ENCODE measurements at regions not wholly inside any gene's neighbourhood (a gene's known extent, or its start where the extent isn't known, plus 50 kb on each side); places are given as distances from the start of the nearest gene placed in this dataset.
"Not testable (repeated sequence)": the region's sequence is repeated elsewhere in the genome, so short reads cannot be mapped to it uniquely, and the experiment has no call there.

DNA sequence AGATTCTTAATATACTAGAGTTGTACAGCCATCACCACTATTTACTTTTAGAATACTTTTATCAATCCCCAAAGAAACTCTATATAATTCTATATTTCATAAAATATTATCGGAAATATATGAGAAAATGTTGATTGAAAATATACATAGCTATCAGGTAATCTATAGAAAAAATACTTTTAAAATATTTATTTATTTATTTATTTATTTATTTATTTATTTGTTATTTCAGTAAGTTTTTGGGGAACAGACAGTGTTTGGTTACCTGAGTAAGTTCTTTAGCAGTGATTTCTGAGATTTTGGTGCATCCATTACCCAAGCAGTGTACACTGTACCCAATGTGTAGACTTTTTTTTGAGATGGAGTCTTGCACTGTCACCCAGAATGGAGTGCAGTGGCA lies 206.6 kb upstream of the DAAM1 start:
- H3K9me3 Mint-ChIP-seq: peaks cover 2% of the 10 kb centered on the region
- no peak overlapping the region for H3K4me3 Mint-ChIP-seq
- H3K4me1 Mint-ChIP-seq: no peaks in the 10 kb centered on the region
- H3K36me3 Mint-ChIP-seq: no peaks in the 10 kb centered on the region
- ATAC-seq: no peak
- H3K27me3 Mint-ChIP-seq: peaks cover 8% of the 10 kb centered on the region
- H3K27ac Mint-ChIP-seq: no peak overlapping the region

DNA sequence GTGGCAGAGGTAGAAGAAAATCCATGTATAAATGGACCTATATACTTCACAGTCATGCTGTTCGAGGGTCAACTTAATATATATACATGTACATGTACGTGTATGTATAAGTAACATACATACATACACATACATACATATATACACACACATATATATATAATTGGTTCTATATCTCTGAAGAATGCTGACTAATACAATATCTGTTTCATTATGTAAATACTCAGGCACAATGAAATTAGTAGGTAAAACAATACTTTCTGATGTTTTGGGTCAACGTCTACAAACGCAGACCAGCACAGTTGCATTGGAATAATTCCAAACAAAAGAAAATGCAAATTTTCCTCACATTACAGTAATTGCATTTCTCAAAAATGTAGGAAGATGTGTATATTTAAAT lies 202.7 kb upstream of the DAAM1 start:
- ATAC-seq: no peak
- H3K9me3 Mint-ChIP-seq: peaks cover 7% of the 10 kb centered on the region
- H3K4me3 Mint-ChIP-seq: no peak overlapping the region
- H3K27me3 Mint-ChIP-seq: peaks cover 8% of the 10 kb centered on the region
- H3K36me3 Mint-ChIP-seq: no peaks in the 10 kb centered on the region
- H3K4me1 Mint-ChIP-seq: no peaks in the 10 kb centered on the region
- H3K27ac Mint-ChIP-seq: no peak overlapping the region

DNA sequence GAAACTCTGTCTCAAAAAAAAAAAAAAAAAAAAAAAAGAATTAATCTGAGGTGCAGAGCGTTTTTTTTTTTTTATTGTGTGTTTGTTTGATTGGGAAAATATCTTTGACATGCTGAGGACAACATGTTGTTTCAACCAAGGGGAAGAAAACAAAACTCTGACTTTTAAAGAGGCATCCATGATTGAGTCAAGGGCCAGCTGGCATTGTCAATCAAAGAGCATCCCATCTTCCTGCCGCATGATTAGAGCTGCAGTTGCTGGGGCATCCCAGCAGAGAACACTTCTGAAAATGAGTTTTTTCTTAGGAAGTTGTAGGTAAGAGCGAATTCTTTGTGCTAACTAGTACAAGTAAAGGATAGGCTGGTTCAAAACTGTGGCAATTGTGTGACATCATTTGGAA lies 200.9 kb upstream of the DAAM1 start:
- Mint-ChIP-seq H3K9me3 (peaks cover 8% of the 10 kb centered on the region), H3K4me3 (no peak overlapping the region), H3K36me3 (no peaks in the 10 kb centered on the region), H3K27me3 (peaks cover 8% of the 10 kb centered on the region), H3K27ac (no peak overlapping the region), H3K4me1 (no peaks in the 10 kb centered on the region)
- no peak for ATAC-seq

DNA sequence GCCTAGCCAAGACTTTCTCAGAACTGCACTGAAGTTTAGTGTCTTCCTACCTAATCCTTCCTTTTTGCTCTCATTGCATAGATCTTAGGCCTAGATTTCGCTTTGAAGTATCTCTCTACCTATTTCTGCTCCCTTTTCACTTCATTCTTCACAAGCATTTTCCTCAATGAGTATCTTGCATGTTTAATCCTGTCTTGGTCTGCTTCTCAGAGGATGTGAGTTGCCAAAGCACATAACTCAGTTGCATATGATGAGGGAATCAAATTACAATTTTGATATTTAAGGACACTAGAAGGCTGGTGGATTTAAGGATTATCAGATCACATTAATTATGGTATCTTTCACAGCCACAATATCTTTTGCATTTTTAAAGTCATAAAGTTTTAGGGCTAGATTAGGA lies 195.5 kb upstream of the DAAM1 start:
- Mint-ChIP-seq H3K36me3 (no peaks in the 10 kb centered on the region), H3K4me1 (no peaks in the 10 kb centered on the region), H3K4me3 (no peak overlapping the region), H3K9me3 (peaks cover 11% of the 10 kb centered on the region), H3K27me3 (no peaks in the 10 kb centered on the region), H3K27ac (no peak overlapping the region)
- ATAC-seq: no peak

DNA sequence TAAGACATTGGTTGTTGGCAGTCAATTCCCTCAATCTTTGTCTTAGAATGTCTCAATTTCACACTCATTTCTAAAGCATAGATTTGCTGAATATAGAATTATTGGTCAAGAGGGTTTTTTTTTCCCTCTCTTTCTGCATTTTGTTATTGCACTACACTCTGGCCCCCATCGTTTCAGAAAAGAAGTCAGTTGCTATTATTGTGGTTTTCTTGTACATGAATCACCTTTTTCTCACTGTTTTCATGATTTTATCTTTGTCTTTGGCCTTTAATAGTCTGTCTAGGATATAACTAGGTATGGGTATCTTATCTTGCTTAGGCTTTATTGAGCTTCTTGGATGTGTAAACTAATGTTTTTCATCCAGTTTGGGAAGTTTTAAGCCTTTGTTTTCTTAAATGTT lies 194.3 kb upstream of the DAAM1 start:
- peaks cover 8% of the 10 kb centered on the region for H3K9me3 Mint-ChIP-seq
- no peaks in the 10 kb centered on the region for H3K4me1 Mint-ChIP-seq
- no peaks in the 10 kb centered on the region for H3K36me3 Mint-ChIP-seq
- H3K27ac Mint-ChIP-seq: no peak overlapping the region
- no peak for ATAC-seq
- no peaks in the 10 kb centered on the region for H3K27me3 Mint-ChIP-seq
- no peak overlapping the region for H3K4me3 Mint-ChIP-seq

DNA sequence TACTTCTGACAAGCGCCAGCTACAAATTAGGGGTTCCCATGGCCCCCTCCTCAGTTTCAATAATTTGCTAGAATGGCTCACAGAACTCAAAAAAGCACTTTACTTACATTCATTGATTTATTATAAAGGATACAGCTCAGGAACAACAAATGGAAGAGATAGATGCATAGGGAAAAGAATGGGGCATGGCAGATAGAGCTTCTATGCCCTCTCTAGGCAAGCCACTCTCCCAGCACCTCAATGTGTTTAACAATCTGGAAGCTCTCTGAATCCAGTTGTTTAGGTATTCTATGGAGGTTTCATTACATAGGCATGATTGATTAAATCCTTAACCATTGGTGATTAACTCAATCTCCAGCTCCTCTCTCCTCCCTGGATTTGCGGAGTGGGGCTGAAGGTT lies 184.5 kb upstream of the DAAM1 start:
- H3K27me3 Mint-ChIP-seq: peaks cover 41% of the 10 kb centered on the region
- no peaks in the 10 kb centered on the region for H3K36me3 Mint-ChIP-seq
- no peak for ATAC-seq
- no peak overlapping the region for H3K27ac Mint-ChIP-seq
- no peak overlapping the region for H3K4me3 Mint-ChIP-seq
- peaks cover 5% of the 10 kb centered on the region for H3K9me3 Mint-ChIP-seq
- H3K4me1 Mint-ChIP-seq: no peaks in the 10 kb centered on the region

DNA sequence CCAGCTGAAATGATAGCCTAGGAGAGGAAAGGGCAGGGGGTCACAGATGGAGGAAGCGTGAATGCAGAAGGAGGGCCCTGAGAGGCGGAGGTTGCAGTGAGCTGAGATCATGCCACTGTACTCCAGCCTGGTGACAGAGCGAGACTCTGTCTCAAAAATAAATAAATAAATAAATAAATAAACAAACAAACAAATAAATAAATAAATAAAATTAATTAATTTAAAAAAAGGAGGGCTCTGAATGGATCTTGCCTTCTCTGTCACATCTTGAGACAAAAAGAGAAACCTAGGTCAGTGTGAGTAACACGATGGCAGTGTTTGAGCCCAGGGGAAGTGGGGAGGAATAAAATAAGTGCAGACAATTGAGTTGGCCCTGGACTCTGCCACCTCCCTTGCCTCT lies 182.3 kb upstream of the DAAM1 start:
- ATAC-seq, H3K4me1 Mint-ChIP-seq, H3K36me3 Mint-ChIP-seq, H3K4me3 Mint-ChIP-seq, H3K27ac Mint-ChIP-seq: not testable (repeated sequence)
- Mint-ChIP-seq H3K27me3 (peaks cover 41% of the 10 kb centered on the region), H3K9me3 (peaks cover 11% of the 10 kb centered on the region)

DNA sequence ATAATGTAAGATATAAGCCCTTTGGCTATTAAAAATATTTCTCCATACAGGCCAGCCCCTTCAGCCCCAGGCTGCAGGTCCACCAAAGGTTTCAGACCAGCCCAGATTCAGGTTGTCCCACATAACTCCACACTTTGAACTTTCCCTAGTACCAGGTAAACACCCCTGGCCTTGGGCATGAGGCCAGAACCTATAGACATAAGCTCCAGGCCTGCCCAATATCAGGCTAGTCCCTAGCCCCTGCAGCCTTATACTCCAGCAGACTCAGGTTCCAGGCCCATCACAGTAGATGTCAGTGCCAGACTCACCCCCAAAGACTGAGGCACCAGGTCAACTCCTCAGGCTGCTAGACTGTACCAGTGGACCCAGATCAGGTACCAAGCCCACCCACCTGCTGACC lies 178.5 kb upstream of the DAAM1 start:
- Mint-ChIP-seq H3K27ac (no peak overlapping the region), H3K9me3 (peaks cover 25% of the 10 kb centered on the region), H3K27me3 (peaks cover 35% of the 10 kb centered on the region), H3K4me1 (no peaks in the 10 kb centered on the region), H3K4me3 (no peak overlapping the region), H3K36me3 (no peaks in the 10 kb centered on the region)
- no peak for ATAC-seq

DNA sequence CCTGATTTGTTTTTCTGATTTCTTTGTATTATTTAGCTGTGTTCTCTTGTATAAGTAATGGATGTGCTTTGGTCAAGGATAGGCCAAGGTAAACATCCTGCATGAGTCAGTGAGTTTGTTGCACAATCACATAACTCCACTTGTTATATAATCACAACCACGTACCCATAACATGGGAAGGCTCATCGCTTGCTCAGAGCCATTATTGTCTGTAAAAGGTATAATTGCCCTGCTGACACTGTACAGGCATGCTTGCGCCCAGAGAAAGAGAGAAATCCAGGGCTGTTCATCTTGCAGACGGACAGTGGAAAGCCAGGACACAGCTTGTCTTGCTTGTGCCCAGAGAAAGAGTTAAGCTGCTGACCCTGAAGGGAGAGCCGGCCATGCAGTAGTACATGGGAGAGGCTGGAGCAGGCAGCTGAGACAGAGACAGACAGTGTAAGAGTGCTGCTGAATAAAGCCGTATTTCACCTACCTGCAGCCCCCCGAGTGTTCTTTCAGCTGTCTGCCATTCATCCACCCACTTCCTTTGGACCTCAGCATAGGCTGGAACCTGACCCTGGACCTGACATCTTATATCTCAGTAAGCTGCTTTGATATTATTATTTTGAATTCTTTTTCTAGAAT lies 174.7 kb upstream of the DAAM1 start:
- Mint-ChIP-seq H3K36me3 (no peaks in the 10 kb centered on the region), H3K27me3 (peaks cover 13% of the 10 kb centered on the region), H3K4me1 (no peaks in the 10 kb centered on the region), H3K4me3 (no peak overlapping the region), H3K9me3 (peaks cover 20% of the 10 kb centered on the region), H3K27ac (no peak overlapping the region)
- no peak for ATAC-seq

DNA sequence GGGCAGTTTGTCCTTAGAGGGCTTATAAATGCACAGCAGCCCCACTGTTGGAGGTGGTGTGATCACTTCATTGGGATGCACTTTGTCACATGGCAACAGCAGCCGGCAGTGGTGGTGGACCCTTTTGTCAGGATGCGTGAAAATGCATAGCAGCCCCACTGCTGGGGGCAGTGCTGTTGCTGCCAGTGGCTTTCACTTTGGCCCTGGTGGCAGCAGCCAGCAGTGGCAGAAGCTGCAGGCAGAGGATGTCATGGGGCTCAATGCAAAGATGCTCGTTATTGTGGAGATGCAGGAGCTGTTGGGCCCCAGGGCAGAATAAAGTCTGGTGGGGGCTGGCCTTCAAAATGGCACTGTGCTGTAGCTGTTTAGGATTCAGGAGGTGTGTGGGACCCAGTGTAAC lies 173.0 kb upstream of the DAAM1 start:
- H3K9me3 Mint-ChIP-seq: peaks cover 16% of the 10 kb centered on the region
- ATAC-seq: no peak
- no peak overlapping the region for H3K27ac Mint-ChIP-seq

DNA sequence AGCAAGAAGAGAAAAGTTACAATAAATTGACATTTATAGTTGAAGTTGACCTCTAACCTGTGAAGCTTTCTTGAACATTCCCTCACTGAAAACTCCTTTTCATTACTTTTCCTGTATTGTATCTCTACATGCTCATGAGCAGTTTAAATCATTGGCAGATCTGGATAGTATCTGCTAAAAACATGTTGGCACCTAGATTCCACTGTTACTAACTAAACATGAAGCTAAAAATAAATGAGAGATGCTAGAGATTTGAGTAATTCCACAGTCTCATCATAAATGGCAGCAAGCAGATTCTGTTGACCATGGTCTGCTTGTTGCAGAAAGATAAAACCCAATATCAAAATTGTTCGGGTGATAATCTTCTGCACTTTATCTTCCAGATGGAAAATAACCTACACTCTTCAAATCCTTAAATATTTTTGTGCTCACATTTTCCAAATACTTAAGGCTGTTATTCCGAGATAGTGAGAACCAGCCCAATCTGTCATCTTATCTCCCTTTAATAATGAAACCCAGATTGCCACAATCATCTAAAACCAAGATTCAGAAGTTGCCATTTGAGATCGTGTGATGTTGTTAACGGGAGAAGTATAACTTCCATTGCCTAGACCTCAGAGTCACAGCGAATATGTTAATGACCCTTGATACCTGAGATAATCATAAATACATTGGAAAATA lies 171.0 kb upstream of the DAAM1 start:
- no peaks in the 10 kb centered on the region for H3K4me1 Mint-ChIP-seq
- no peak overlapping the region for H3K27ac Mint-ChIP-seq
- H3K9me3 Mint-ChIP-seq: peaks cover 10% of the 10 kb centered on the region
- ATAC-seq: no peak
- peaks cover 13% of the 10 kb centered on the region for H3K27me3 Mint-ChIP-seq
- H3K36me3 Mint-ChIP-seq: no peaks in the 10 kb centered on the region
- H3K4me3 Mint-ChIP-seq: no peak overlapping the region

More for the DNA sequence above, 173.0 kb upstream of the DAAM1 start:
- H3K4me3 Mint-ChIP-seq: no peak overlapping the region
- no peaks in the 10 kb centered on the region for H3K36me3 Mint-ChIP-seq
- peaks cover 13% of the 10 kb centered on the region for H3K27me3 Mint-ChIP-seq
- no peaks in the 10 kb centered on the region for H3K4me1 Mint-ChIP-seq

DNA sequence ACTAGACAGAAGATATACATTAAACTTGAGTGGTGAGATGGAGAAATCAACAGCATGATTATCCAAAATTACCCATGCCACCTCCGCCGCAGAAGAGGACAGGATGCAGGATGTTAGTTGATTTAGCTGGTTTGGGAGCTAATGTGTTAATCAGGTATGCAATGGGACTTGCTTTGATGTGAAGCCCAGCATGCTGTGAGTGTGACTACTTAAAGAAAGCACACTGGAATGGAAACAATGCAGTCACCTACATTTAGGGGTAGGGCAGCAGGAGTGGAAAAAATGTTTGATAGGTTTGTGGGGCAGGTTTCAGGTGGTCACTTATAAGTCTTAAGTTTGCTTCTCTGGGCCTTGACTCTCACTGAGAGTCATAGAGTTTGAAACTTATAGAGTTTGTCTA lies 170.0 kb upstream of the DAAM1 start:
- ATAC-seq: no peak
- H3K27me3 Mint-ChIP-seq: peaks cover 13% of the 10 kb centered on the region
- H3K4me3 Mint-ChIP-seq: no peak overlapping the region
- peaks cover 7% of the 10 kb centered on the region for H3K9me3 Mint-ChIP-seq
- no peaks in the 10 kb centered on the region for H3K4me1 Mint-ChIP-seq
- no peaks in the 10 kb centered on the region for H3K36me3 Mint-ChIP-seq
- no peak overlapping the region for H3K27ac Mint-ChIP-seq

DNA sequence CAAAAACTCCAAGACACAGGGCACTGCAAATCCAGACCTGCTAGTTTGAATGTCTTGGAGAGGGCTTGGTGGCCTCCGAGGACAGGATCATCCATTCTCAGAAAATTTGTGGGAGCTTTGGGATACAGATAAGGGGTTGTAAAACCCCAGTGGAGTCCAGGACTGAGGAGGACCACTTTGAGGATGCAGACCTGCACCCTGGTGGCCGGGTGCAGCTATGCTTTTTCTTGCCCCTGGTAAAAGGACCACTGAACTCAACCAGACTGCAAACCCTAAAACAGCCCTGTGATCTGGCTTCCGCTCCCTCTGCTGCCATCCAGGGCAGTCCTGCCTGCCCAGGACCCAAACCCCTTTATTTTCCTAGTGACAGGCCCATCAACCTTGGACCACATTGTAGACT lies 169.5 kb upstream of the DAAM1 start:
- no peak for ATAC-seq
- H3K9me3 Mint-ChIP-seq: peaks cover 3% of the 10 kb centered on the region
- H3K27me3 Mint-ChIP-seq: peaks cover 13% of the 10 kb centered on the region
- H3K36me3 Mint-ChIP-seq: no peaks in the 10 kb centered on the region
- no peaks in the 10 kb centered on the region for H3K4me1 Mint-ChIP-seq
- no peak overlapping the region for H3K27ac Mint-ChIP-seq
- H3K4me3 Mint-ChIP-seq: no peak overlapping the region

DNA sequence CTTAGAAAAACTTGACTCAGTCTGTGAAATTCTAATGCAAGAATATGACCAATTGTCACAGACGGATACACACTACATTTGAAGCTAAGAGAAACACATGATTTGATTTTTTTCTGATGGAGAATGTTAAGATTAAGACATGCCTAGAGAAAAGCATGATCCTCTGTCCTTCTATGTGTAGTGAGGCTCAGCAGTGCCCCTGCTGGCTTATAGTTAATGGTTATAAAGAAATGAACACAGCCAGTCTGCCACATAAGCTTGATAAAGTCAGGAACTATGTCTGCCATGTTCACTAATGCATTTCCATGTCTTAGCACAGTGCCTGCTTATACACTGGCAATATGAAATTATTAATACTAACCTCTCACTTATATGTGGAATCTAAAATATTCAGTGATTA lies 168.1 kb upstream of the DAAM1 start:
- Mint-ChIP-seq H3K4me3 (no peak overlapping the region), H3K9me3 (no peaks in the 10 kb centered on the region), H3K4me1 (no peaks in the 10 kb centered on the region), H3K36me3 (no peaks in the 10 kb centered on the region), H3K27ac (no peak overlapping the region), H3K27me3 (no peaks in the 10 kb centered on the region)
- no peak for ATAC-seq

DNA sequence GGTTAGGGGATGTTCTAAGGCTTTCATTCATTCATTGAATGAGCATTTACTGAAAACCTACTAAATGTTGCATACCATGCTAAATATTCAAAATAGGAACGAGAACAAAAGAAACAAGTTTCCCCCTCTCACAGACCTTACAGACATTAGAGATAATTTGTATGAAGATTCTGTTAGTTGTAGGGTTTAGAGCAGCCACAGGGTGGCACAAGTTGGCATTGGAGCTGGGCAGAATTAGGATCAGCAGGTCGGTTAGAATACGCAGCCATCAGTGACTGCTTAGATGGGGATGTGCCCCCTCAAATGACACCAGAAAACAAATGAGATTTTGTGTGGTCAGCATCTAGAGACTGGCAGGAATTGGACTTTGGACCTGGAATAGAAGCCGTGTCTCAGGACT lies 166.3 kb upstream of the DAAM1 start:
- H3K27ac Mint-ChIP-seq: no peak overlapping the region
- no peak for ATAC-seq
- H3K27me3 Mint-ChIP-seq: no peaks in the 10 kb centered on the region
- H3K9me3 Mint-ChIP-seq: no peaks in the 10 kb centered on the region
- H3K36me3 Mint-ChIP-seq: no peaks in the 10 kb centered on the region
- H3K4me3 Mint-ChIP-seq: no peak overlapping the region
- H3K4me1 Mint-ChIP-seq: no peaks in the 10 kb centered on the region

DNA sequence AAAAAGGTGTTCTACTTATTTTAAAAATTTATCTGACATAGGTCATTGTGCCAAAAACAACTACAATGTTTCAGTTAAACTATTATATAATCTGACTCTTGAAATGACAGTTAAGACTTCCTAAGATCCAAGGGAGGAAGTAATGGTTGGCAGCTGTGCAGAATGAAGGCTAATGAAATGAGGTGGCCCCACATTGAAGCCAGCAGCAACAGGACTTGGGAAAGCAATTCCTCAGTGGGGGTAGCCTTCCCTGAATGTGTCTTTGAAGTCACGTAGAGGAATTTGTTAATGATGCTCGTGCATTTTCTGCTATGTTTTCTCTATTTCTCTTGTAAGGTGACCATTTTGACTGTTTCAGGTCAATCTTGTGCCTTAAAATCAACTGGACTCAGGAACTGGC lies 162.4 kb upstream of the DAAM1 start:
- Mint-ChIP-seq H3K27me3 (no peaks in the 10 kb centered on the region), H3K4me1 (no peaks in the 10 kb centered on the region), H3K9me3 (no peaks in the 10 kb centered on the region)

More for the DNA sequence above, 162.4 kb upstream of the DAAM1 start:
- Mint-ChIP-seq H3K27ac (no peak overlapping the region), H3K4me3 (no peak overlapping the region), H3K36me3 (no peaks in the 10 kb centered on the region)
- no peak for ATAC-seq

Data from stimulated activated memory B cell treated with anti-CD40 and anti-IgM and Interleukin-4, amounts not matched to agents 10 μg/mL and 1 μg/mL and 100 μg/mL, for 72 hours (primary cell).